PC-9 (cell line): ENCODE measurements at regions not wholly inside any gene's neighbourhood (a gene's known extent, or its start where the extent isn't known, plus 50 kb on each side); places are given as distances from the start of the nearest gene placed in this dataset.

Source experiments
- BruUV-seq: library from RNA; stranded (reverse); fragments of 400-500 nt; replicated peaks from 2 replicates; lab custom pipeline; 2021; lab: Mats Ljungman, UMichigan
- CTCF ChIA-PET: fragments of 300-600 bp; sonication (Branson Sonifier 250); formaldehyde crosslinking; loops from one replicate; lab custom pipeline; 2022; ENCODE audit warnings: antibody characterized with exemption; lab: Charles Lee
- POLR2A ChIA-PET: fragments of 300-600 bp; sonication (Branson Sonifier 250); formaldehyde crosslinking; loops from one replicate; lab custom pipeline; 2022; ENCODE audit warnings: antibody characterized with exemption; ENCODE audit not compliant: unreplicated experiment; lab: Charles Lee
- DNase-seq, 2 experiments: peaks; one replicate each; pipeline versions ENCODE4 v3.0.0 to v3.0.0-alpha.2; 2015 to 2022; ENCODE audit warnings: mixed read lengths in 1 of 2
- H2AFZ ChIP-seq: fragments of 200-600 bp; sonication (generic); 2 replicates; pipeline ENCODE4 v1.8.1; 2017; ENCODE audit warnings: antibody characterized with exemption
- H3F3A ChIP-seq: fragments of 200-600 bp; sonication (generic); 2 replicates; pipeline ENCODE4 v1.8.1; 2017; ENCODE audit warnings: antibody characterized with exemption, mild to moderate bottlenecking, low read depth; ENCODE audit not compliant: insufficient read depth
- H3K27ac ChIP-seq: fragments of 200-600 bp; sonication (generic); 2 replicates; pipeline ENCODE4 v1.6.1; 2016; ENCODE audit warnings: mixed run types
- H3K27me3 ChIP-seq: fragments of 200-600 bp; sonication (generic); 2 replicates; pipeline ENCODE4 v1.6.1; 2016; ENCODE audit warnings: low read depth, mixed run types; ENCODE audit not compliant: insufficient read depth
- H3K36me3 ChIP-seq: fragments of 200-600 bp; sonication (generic); 2 replicates; pipeline ENCODE4 v1.6.1; 2016; ENCODE audit warnings: low read depth, mixed run types
- H3K4me1 ChIP-seq: fragments of 200-600 bp; sonication (generic); replicated peaks from 2 replicates; pipeline ENCODE4 v1.6.1; 2016; ENCODE audit warnings: mixed run types; ENCODE audit not compliant: insufficient read depth
- H3K4me2 ChIP-seq: fragments of 200-600 bp; sonication (generic); 2 replicates; pipeline ENCODE4 v1.6.1; 2017; ENCODE audit warnings: mixed run types
- H3K4me3 ChIP-seq: fragments of 200-600 bp; sonication (generic); 2 replicates; pipeline ENCODE4 v1.6.1; 2016; ENCODE audit warnings: mixed run types
- H3K79me2 ChIP-seq: fragments of 200-600 bp; sonication (generic); 2 replicates; pipeline ENCODE4 v1.6.1; 2017; ENCODE audit warnings: low read depth, mixed run types
- H3K9me2 ChIP-seq: fragments of 200-600 bp; sonication (generic); 2 replicates; pipeline ENCODE4 v1.8.1; 2017; ENCODE audit warnings: mild to moderate bottlenecking; ENCODE audit not compliant: insufficient read depth
- H3K9me3 ChIP-seq: fragments of 200-600 bp; sonication (generic); 2 replicates; pipeline ENCODE4 v1.8.1; 2016; ENCODE audit warnings: low read depth; ENCODE audit not compliant: insufficient read depth
- H4K20me1 ChIP-seq: fragments of 200-600 bp; sonication (generic); 2 replicates; pipeline ENCODE4 v1.8.1; 2017; ENCODE audit not compliant: insufficient read depth
- EZH2 ChIP-seq: fragments of 200-600 bp; sonication (generic); IDR thresholded peaks from 2 replicates; pipeline ENCODE4 v1.8.0; 2017; ENCODE audit warnings: antibody characterized with exemption, low read depth
- intact Hi-C: fragments of 100-400 bp; cut with micrococcal nuclease; formaldehyde crosslinking; loops from one replicate; pipeline ENCODE4 v1.10.0; 2022; ENCODE audit not compliant: unreplicated experiment
- TF ChIP-seq, protein P1 (sequence below): fragments of 200-600 bp; sonication (generic); conservative IDR thresholded peaks from 2 replicates; pipeline ENCODE4 v1.6.1; 2017; ENCODE audit warnings: mixed run types, antibody characterized with exemption, mild to moderate bottlenecking, moderate library complexity

- H3K27me3 ChIP-seq: no peaks in the 10 kb centered on the region
- no TSS peak for BruUV-seq
- no peaks in the 10 kb centered on the region for H3K79me2 ChIP-seq
- ChIA-PET CTCF (no interaction called here), POLR2A (no interaction called here)
- H4K20me1 ChIP-seq: no peaks in the 10 kb centered on the region
- H3K9me3 ChIP-seq: peaks cover 3% of the 10 kb centered on the region; the same call in 1 of the 2 replicates
- no peak overlapping the region for H3K27ac ChIP-seq
- H3F3A ChIP-seq: no peaks in the 10 kb centered on the region
- no peak for DNase-seq
- no peak overlapping the region for H3K4me3 ChIP-seq
- no peaks in the 10 kb centered on the region for H3K36me3 ChIP-seq
- no peak overlapping the region for H3K4me2 ChIP-seq
- TF ChIP-seq, protein P1, sequence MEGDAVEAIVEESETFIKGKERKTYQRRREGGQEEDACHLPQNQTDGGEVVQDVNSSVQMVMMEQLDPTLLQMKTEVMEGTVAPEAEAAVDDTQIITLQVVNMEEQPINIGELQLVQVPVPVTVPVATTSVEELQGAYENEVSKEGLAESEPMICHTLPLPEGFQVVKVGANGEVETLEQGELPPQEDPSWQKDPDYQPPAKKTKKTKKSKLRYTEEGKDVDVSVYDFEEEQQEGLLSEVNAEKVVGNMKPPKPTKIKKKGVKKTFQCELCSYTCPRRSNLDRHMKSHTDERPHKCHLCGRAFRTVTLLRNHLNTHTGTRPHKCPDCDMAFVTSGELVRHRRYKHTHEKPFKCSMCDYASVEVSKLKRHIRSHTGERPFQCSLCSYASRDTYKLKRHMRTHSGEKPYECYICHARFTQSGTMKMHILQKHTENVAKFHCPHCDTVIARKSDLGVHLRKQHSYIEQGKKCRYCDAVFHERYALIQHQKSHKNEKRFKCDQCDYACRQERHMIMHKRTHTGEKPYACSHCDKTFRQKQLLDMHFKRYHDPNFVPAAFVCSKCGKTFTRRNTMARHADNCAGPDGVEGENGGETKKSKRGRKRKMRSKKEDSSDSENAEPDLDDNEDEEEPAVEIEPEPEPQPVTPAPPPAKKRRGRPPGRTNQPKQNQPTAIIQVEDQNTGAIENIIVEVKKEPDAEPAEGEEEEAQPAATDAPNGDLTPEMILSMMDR: no peak
- no peak for TF ChIP-seq EZH2
- intact Hi-C loops: no loop called here
- no peaks in the 10 kb centered on the region for H3K4me1 ChIP-seq
- H3K9me2 ChIP-seq: no peaks in the 10 kb centered on the region; the same call in 1 of the 2 replicates
- H2AFZ ChIP-seq: no peak overlapping the region
Measured at GRCh38 chr5:12757035-12757434, 852.8 kb upstream of the CTNND2 start.

DNA sequence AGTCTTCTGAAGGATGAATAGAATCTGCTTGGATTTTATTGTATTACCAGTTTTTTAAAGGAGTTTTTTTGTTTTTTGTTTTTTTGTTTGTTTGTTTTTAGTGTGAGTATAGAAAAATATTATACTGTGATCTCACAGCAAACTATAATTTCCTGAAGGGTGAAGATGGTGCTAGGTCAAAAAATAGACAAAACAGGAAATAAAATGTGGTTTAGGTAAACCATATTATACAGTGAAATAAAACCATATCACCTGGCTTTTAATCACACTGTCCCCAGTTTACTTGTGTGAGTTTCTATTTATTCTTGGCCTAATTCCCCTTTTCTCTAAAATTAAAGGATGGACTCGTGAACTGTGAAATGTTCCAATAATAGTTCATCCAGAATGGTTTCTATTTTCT, 841.3 kb upstream of the CTNND2 start:
- H3K27me3 ChIP-seq: no peaks in the 10 kb centered on the region
- no peaks in the 10 kb centered on the region for H4K20me1 ChIP-seq
- no peaks in the 10 kb centered on the region for H3K9me3 ChIP-seq
- H3K4me2 ChIP-seq: no peak overlapping the region
- ChIA-PET CTCF (no interaction called here), POLR2A (no interaction called here)
- no TSS peak for BruUV-seq
- no peaks in the 10 kb centered on the region for H3K4me1 ChIP-seq
- H3F3A ChIP-seq: no peaks in the 10 kb centered on the region
- no peaks in the 10 kb centered on the region for H3K36me3 ChIP-seq
- no peak overlapping the region for H2AFZ ChIP-seq
- DNase-seq: no peak
- H3K9me2 ChIP-seq: no peaks in the 10 kb centered on the region
- H3K4me3 ChIP-seq: no peak overlapping the region
- intact Hi-C loops: no loop called here
- no peak overlapping the region for H3K27ac ChIP-seq
- TF ChIP-seq, protein P1: no peak
- TF ChIP-seq EZH2: no peak
- no peaks in the 10 kb centered on the region for H3K79me2 ChIP-seq

DNA sequence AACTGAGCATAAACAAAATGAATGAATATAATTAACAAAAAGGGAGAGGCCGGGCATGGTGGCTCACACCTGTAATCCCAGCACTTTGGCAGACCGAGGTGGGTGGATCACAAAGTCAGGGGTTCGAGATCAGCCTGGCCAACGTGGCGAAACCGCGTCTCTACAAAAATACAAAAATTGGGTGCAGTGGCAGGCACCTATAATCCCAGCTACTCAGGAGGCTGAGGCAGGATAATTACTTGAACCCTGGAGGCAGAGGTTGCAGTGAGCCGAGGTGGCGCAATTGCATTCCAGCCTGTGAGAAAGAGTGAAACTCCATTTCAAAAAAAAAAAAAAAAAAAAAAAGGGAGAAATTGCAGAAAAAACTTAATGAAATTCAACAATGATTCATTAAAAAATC, 839.3 kb upstream of the CTNND2 start:
- H3K79me2 ChIP-seq: no peaks in the 10 kb centered on the region
- no peaks in the 10 kb centered on the region for H3K9me3 ChIP-seq
- no TSS peak for BruUV-seq
- no peaks in the 10 kb centered on the region for H4K20me1 ChIP-seq
- no peak overlapping the region for H3K4me2 ChIP-seq
- intact Hi-C loops: no loop called here
- H3K9me2 ChIP-seq: no peaks in the 10 kb centered on the region
- CTCF ChIA-PET: no interaction called here
- TF ChIP-seq EZH2: no peak
- TF ChIP-seq, protein P1: no peak
- DNase-seq: no peak
- H3K4me1 ChIP-seq: no peaks in the 10 kb centered on the region
- no peak overlapping the region for H3K27ac ChIP-seq
- POLR2A ChIA-PET: no interaction called here
- H3K27me3 ChIP-seq: no peaks in the 10 kb centered on the region
- no peaks in the 10 kb centered on the region for H3K36me3 ChIP-seq
- no peaks in the 10 kb centered on the region for H3F3A ChIP-seq
- H3K4me3 ChIP-seq: no peak overlapping the region
- no peak overlapping the region for H2AFZ ChIP-seq
